Right atrium auricular region (tissue), 2 donors: ENCODE measurements at regions not wholly inside any gene's neighbourhood (a gene's known extent, or its start where the extent isn't known, plus 50 kb on each side); places are given as distances from the start of the nearest gene placed in this dataset.

Source experiments
- DNase-seq: peaks from one replicate; pipeline ENCODE4 v3.0.0-alpha.2; 2019; ENCODE audit warnings: low spot score
- H3K27ac ChIP-seq, 2 donors: fragments of 200-600 bp; sonication (generic); 1 replicate in 1 of 2; 2 replicates in 1 of 2; pipeline ENCODE4 v1.5.1; 2016 to 2019
- H3K27me3 ChIP-seq, 2 donors: fragments of 200-600 bp; sonication (generic); one replicate each; pipeline versions ENCODE4 v1.5.1 to v1.6.0; 2017 to 2019
- H3K36me3 ChIP-seq: fragments of 200-600 bp; sonication (generic); one replicate; pipeline ENCODE4 v1.5.1; 2016
- H3K4me1 ChIP-seq, 2 donors: fragments of 200-600 bp; sonication (generic); one replicate each; pipeline versions ENCODE4 v1.5.1 to v1.6.0; 2017 to 2019
- H3K4me3 ChIP-seq, 2 donors: fragments of 200-600 bp; sonication (generic); 1 replicate in 1 of 2; 2 replicates in 1 of 2; pipeline ENCODE4 v1.5.1; 2017 to 2019; ENCODE audit warnings: mild to moderate bottlenecking in 1 of 2, moderate library complexity in 1 of 2
- H3K9me3 ChIP-seq, 2 donors: fragments of 200-600 bp; sonication (generic); one replicate each; pipeline ENCODE4 v1.5.1; 2019
- CTCF ChIP-seq, 2 donors: fragments of 200-600 bp; sonication (generic); IDR thresholded peaks; one replicate each; pipeline ENCODE4 v1.5.1; 2019; ENCODE audit warnings: antibody characterized with exemption in 2 of 2

GRCh38 chr2:21696900-21697299 is 573.1 kb downstream of the TDRD15 start:
- Histone ChIP-seq H3K9me3 (no peaks in the 10 kb centered on the region), H3K27ac (peak overlapping the region in 1 of 2 donors; percentile 11), H3K4me3 (no peak overlapping the region), H3K36me3 (no peaks in the 10 kb centered on the region), H3K4me1 (no peaks in the 10 kb centered on the region), H3K27me3 (no peaks in the 10 kb centered on the region)
- no peak for DNase-seq
- TF ChIP-seq CTCF (IDR thresholded peaks at IDR 0.05) = no peak

GRCh38 chr2:21700644-21701043 is 576.9 kb downstream of the TDRD15 start:
- H3K4me1 ChIP-seq = no peaks in the 10 kb centered on the region
- no peak for TF ChIP-seq CTCF (IDR thresholded peaks at IDR 0.05)
- H3K27ac ChIP-seq = no peak overlapping the region

GRCh38 chr2:21710031-21710430 is 586.3 kb downstream of the TDRD15 start:
- no peak for TF ChIP-seq CTCF (IDR thresholded peaks at IDR 0.05)
- Histone ChIP-seq H3K4me1 (peaks cover 0 to 5% of the 10 kb centered on the region in 2 donors), H3K27me3 (no peaks in the 10 kb centered on the region), H3K4me3 (no peak overlapping the region), H3K36me3 (no peaks in the 10 kb centered on the region), H3K9me3 (no peaks in the 10 kb centered on the region), H3K27ac (peak overlapping the region; percentile 41 to 75)
- peak; percentile 57 for DNase-seq

More at GRCh38 chr2:21700644-21701043, 576.9 kb downstream of the TDRD15 start:
- no peaks in the 10 kb centered on the region for H3K36me3 ChIP-seq
- no peaks in the 10 kb centered on the region for H3K9me3 ChIP-seq
- no peak for DNase-seq
- no peak overlapping the region for H3K4me3 ChIP-seq
- no peaks in the 10 kb centered on the region for H3K27me3 ChIP-seq

- DNase-seq = no peak
- no peak for TF ChIP-seq CTCF (IDR thresholded peaks at IDR 0.05)
- peak overlapping the region; percentile 41 to 75 for H3K27ac ChIP-seq
- H3K4me1 ChIP-seq = peaks cover 0 to 8% of the 10 kb centered on the region in 2 donors
- H3K9me3 ChIP-seq = no peaks in the 10 kb centered on the region
- no peaks in the 10 kb centered on the region for H3K36me3 ChIP-seq
- H3K4me3 ChIP-seq = no peak overlapping the region
- H3K27me3 ChIP-seq = no peaks in the 10 kb centered on the region
These were observed 586.7 kb downstream of the TDRD15 start for GRCh38 chr2:21710496-21710895.

GRCh38 chr2:21715887-21716286 is 592.1 kb downstream of the TDRD15 start:
- H3K27ac ChIP-seq = peak overlapping the region in 1 of 2 donors; percentile 64
- H3K4me1 ChIP-seq = peaks cover 0 to 11% of the 10 kb centered on the region in 2 donors
- TF ChIP-seq CTCF (IDR thresholded peaks at IDR 0.05) = no peak
- no peaks in the 10 kb centered on the region for H3K9me3 ChIP-seq
- H3K36me3 ChIP-seq = no peaks in the 10 kb centered on the region
- DNase-seq = no peak
- no peak overlapping the region for H3K4me3 ChIP-seq
- H3K27me3 ChIP-seq = no peaks in the 10 kb centered on the region

GRCh38 chr2:21727101-21727500 is 603.3 kb downstream of the TDRD15 start:
- Histone ChIP-seq H3K4me1 (no peaks in the 10 kb centered on the region), H3K36me3 (no peaks in the 10 kb centered on the region), H3K27ac (no peak overlapping the region), H3K4me3 (no peak overlapping the region), H3K9me3 (no peaks in the 10 kb centered on the region), H3K27me3 (no peaks in the 10 kb centered on the region)
- no peak for DNase-seq
- TF ChIP-seq CTCF (IDR thresholded peaks at IDR 0.05) = no peak
